GM23248 (cell line): ENCODE measurements at regions not wholly inside any gene's neighbourhood (a gene's known extent, or its start where the extent isn't known, plus 50 kb on each side); places are given as distances from the start of the nearest gene placed in this dataset.

ENCODE experiments used
- DNase-seq: peaks from one replicate; pipeline ENCODE4 v3.0.0-alpha.2; 2015
- H2AFZ ChIP-seq: fragments of 200-600 bp; sonication (generic); 2 replicates; pipeline ENCODE4 v1.6.1; 2016; ENCODE audit warnings: antibody characterized with exemption
- H3F3A ChIP-seq: fragments of 200-600 bp; sonication (generic); 2 replicates; pipeline ENCODE4 v1.6.1; 2016; ENCODE audit warnings: mild to moderate bottlenecking, antibody characterized with exemption, mixed run types; ENCODE audit not compliant: insufficient read depth
- H3K27ac ChIP-seq: fragments of 200-600 bp; sonication (generic); 2 replicates; pipeline ENCODE4 v1.5.1; 2016; ENCODE audit warnings: mild to moderate bottlenecking
- H3K27me3 ChIP-seq: fragments of 200-600 bp; sonication (generic); replicated peaks from 2 replicates; pipeline ENCODE4 v1.6.1; 2016; ENCODE audit warnings: mild to moderate bottlenecking; ENCODE audit not compliant: insufficient read depth
- H3K36me3 ChIP-seq: fragments of 200-600 bp; sonication (generic); 2 replicates; pipeline ENCODE4 v1.6.1; 2016; ENCODE audit warnings: low read depth, mild to moderate bottlenecking
- H3K4me1 ChIP-seq: fragments of 200-600 bp; sonication (generic); 2 replicates; pipeline ENCODE4 v1.6.1; 2016; ENCODE audit warnings: mild to moderate bottlenecking; ENCODE audit not compliant: insufficient read depth
- H3K4me2 ChIP-seq: fragments of 200-600 bp; sonication (generic); one replicate; pipeline ENCODE4 v1.6.1; 2016; ENCODE audit warnings: mild to moderate bottlenecking; ENCODE audit not compliant: unreplicated experiment
- H3K4me3 ChIP-seq: fragments of 200-600 bp; sonication (generic); 2 replicates; pipeline ENCODE4 v1.5.1; 2016; ENCODE audit warnings: mild to moderate bottlenecking
- H3K79me2 ChIP-seq: fragments of 200-600 bp; sonication (generic); 2 replicates; pipeline ENCODE4 v1.6.1; 2016; ENCODE audit warnings: mild to moderate bottlenecking; ENCODE audit not compliant: insufficient read depth
- H3K9ac ChIP-seq: fragments of 200-600 bp; sonication (generic); 2 replicates; pipeline ENCODE4 v1.6.1; 2016; ENCODE audit warnings: mild to moderate bottlenecking
- H3K9me2 ChIP-seq: fragments of 200-600 bp; sonication (generic); 2 replicates; pipeline ENCODE4 v1.6.1; 2016; ENCODE audit warnings: mixed run types, mild to moderate bottlenecking, moderate library complexity; ENCODE audit not compliant: insufficient read depth
- H3K9me3 ChIP-seq: fragments of 200-600 bp; sonication (generic); one replicate; pipeline ENCODE4 v1.6.1; 2017; ENCODE audit warnings: low read depth
- H4K20me1 ChIP-seq: fragments of 200-600 bp; sonication (generic); 2 replicates; pipeline ENCODE4 v1.6.0; 2016; ENCODE audit not compliant: insufficient read depth
- EZH2 ChIP-seq: fragments of 200-600 bp; sonication (generic); IDR thresholded peaks from 2 replicates; pipeline ENCODE4 v1.6.1; 2018; ENCODE audit warnings: antibody characterized with exemption, mild to moderate bottlenecking; ENCODE audit not compliant: insufficient read depth, poor library complexity, severe bottlenecking
- EZH2phosphoT487 ChIP-seq: fragments of 200-600 bp; sonication (generic); IDR thresholded peaks from 2 replicates; pipeline ENCODE4 v1.6.1; 2018; ENCODE audit warnings: antibody characterized with exemption, moderate library complexity, mild to moderate bottlenecking, low read depth; ENCODE audit not compliant: insufficient read depth
- WGBS, 2 experiments: methylation state at CpG; one replicate each; pipeline ENCODE4 v1.1.6; 2015 to 2017; ENCODE audit warnings: low lambda C conversion rate in 2 of 2, low coverage in 1 of 2; ENCODE audit errors: missing lambda C conversion rate in 2 of 2; 5-methylcytosine and 5-hydroxymethylcytosine counted together
- in situ Hi-C: fragments of 300-500 bp; cut with MboI; formaldehyde crosslinking; loops from 2 replicates; pipeline ENCODE4 v1.15.0; 2020

DNA sequence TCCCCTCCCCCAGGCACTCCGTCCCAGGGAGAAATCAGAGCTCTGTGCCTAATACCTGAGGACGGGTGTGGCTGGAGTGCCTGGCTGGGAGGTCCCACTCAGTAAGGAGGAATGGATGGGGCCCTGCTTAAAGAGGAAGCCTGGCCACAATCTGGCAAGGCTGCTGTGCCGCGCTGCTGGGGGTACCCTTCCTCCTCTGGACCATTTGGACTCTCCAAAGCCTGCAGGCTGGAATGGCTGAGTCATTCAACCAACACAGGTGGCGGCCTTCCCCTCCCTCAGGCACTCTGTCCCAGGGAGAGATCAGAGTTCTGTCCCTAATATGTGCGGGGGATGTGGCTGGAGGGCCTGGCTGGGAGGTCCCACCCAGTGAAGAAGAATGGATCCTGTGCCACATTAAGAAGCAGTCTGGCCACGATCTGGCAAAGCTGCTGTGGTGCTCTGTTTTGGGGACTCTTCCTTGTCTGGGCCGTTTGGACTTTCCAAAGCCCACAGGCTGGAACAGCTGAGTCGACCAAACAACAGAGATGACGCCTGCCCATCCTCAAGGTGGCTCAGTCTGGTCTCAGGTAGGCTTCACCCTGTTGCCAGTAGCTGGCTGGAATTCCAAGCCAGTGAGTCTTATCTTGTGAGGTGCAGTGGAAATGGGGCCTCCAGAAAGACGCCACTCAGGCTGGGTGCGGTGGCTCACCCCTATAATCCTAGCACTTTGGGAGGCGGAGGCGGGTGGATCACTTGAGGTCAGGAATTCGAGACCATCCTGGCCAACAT, 127.3 kb upstream of the HUWE1 start:
- Histone ChIP-seq H3K9ac (no peak overlapping the region), H3K4me2 (no peak overlapping the region), H3K4me3 (no peak overlapping the region), H3K4me1 (no peaks in the 10 kb centered on the region), H3K36me3 (no peaks in the 10 kb centered on the region), H3K9me3 (no peaks in the 10 kb centered on the region), H3K27ac (no peak overlapping the region), H2AFZ (no peak overlapping the region), H3K9me2 (no peaks in the 10 kb centered on the region), H4K20me1 (no peaks in the 10 kb centered on the region), H3F3A (no peaks in the 10 kb centered on the region), H3K79me2 (no peaks in the 10 kb centered on the region), H3K27me3 (no peaks in the 10 kb centered on the region)
- 67 to 68% methylated on average over 13 to 15 of the region's 15 CpGs for WGBS, 2 experiments
- DNase-seq: no peak
- in situ Hi-C loops: no loop called here
- TF ChIP-seq EZH2 (no peak), EZH2phosphoT487 (no peak)

DNA sequence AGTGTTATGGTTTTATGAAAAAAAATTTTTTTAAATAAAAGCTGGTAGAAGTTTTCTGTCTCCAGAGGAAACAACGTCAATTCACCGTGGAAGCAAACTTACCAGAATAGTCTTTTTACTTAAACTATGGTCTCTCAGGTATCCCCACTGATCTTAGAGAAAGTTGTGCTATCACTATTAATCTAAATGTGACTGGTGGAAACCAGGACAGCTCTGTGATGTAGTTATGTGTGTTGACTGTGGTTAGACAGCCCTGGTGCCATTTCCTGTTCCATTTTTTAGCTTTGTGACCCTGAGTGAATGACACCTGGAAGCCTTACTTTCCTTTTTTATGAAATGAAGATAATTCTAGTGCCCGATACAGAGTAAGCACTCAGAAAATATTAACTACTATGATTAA, 111.8 kb upstream of the HUWE1 start:
- Histone ChIP-seq H3K9ac (no peak overlapping the region), H3K9me3 (no peaks in the 10 kb centered on the region), H3K4me3 (no peak overlapping the region), H4K20me1 (no peaks in the 10 kb centered on the region), H3K27ac (no peak overlapping the region), H3K27me3 (no peaks in the 10 kb centered on the region), H3K9me2 (no peaks in the 10 kb centered on the region), H2AFZ (no peak overlapping the region), H3K79me2 (no peaks in the 10 kb centered on the region), H3F3A (no peaks in the 10 kb centered on the region), H3K4me2 (no peak overlapping the region), H3K36me3 (no peaks in the 10 kb centered on the region), H3K4me1 (no peaks in the 10 kb centered on the region)
- 74 to 78% methylated on average over 3 of the region's 3 CpGs for WGBS, 2 experiments
- no peak for DNase-seq
- in situ Hi-C loops: no loop called here
- TF ChIP-seq EZH2phosphoT487: no peak
- TF ChIP-seq EZH2: no peak

DNA sequence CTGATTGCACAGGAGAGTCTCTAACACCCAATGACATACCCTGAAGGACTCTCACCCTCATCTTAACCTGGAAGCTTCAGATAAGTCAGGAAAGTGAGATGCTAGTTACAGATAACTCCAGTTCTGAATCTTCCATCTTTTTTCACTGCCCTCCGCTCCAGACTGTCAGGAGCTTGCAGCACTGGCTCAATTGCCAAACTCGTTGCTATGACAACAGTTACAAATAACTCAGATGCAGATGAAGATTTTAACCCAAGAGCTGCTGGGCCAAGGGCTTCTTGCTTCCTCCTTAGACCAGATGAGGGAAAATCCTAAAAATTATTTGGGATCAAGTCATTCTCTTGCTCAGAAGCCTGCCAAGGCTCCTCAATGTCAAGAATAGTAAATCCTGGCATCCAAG, 109.1 kb upstream of the HUWE1 start:
- WGBS, 2 experiments: 0 to 6% methylated on average over 2 of the region's 2 CpGs
- TF ChIP-seq EZH2phosphoT487 (no peak), EZH2 (no peak)
- H3K4me2 ChIP-seq: no peak overlapping the region
- H3K27ac ChIP-seq: no peak overlapping the region
- H3K79me2 ChIP-seq: no peaks in the 10 kb centered on the region
- H3K4me3 ChIP-seq: no peak overlapping the region
- H3K27me3 ChIP-seq: no peaks in the 10 kb centered on the region
- no peaks in the 10 kb centered on the region for H3K4me1 ChIP-seq
- no peaks in the 10 kb centered on the region for H3K9me3 ChIP-seq
- no peak overlapping the region for H3K9ac ChIP-seq
- DNase-seq: peak; percentile 10
- H2AFZ ChIP-seq: no peak overlapping the region
- H4K20me1 ChIP-seq: no peaks in the 10 kb centered on the region
- H3K9me2 ChIP-seq: no peaks in the 10 kb centered on the region
- no peaks in the 10 kb centered on the region for H3F3A ChIP-seq
- H3K36me3 ChIP-seq: no peaks in the 10 kb centered on the region
- in situ Hi-C loops: no loop called here

DNA sequence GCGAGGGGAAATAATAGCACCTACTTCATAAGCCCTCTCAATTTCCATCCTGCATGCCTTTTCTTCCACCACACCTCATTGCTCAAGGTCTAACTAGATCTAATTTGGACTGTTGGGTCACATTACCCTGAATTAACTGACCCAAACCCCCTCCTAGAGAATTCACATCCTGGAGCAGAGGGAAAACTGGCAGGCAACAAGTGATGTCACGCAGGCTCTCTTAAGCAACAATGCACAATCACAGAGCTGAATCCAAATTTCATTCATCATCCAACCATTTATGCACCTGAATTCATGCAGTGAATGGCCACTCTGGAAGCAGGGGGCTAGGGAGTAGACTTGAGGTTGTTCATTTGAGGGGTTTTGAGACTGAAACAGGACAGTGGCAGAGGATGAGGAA, 107.7 kb upstream of the HUWE1 start:
- H3K79me2 ChIP-seq: no peaks in the 10 kb centered on the region
- no peak overlapping the region for H2AFZ ChIP-seq
- H3K4me1 ChIP-seq: no peaks in the 10 kb centered on the region
- H3K27me3 ChIP-seq: no peaks in the 10 kb centered on the region
- no peaks in the 10 kb centered on the region for H3K9me2 ChIP-seq
- TF ChIP-seq EZH2: no peak
- no peak for TF ChIP-seq EZH2phosphoT487
- no peaks in the 10 kb centered on the region for H3K9me3 ChIP-seq
- H3F3A ChIP-seq: no peaks in the 10 kb centered on the region
- H3K27ac ChIP-seq: no peak overlapping the region
- H3K4me2 ChIP-seq: no peak overlapping the region
- 82 to 86% methylated on average over 2 of the region's 2 CpGs for WGBS, 2 experiments
- H3K36me3 ChIP-seq: no peaks in the 10 kb centered on the region
- no peaks in the 10 kb centered on the region for H4K20me1 ChIP-seq
- H3K9ac ChIP-seq: no peak overlapping the region
- in situ Hi-C loops: no loop called here
- DNase-seq: no peak
- no peak overlapping the region for H3K4me3 ChIP-seq
